ENCODE measurements at regions not wholly inside any gene's neighbourhood (a gene's known extent, or its start where the extent isn't known, plus 50 kb on each side); places are given as distances from the start of the nearest gene placed in this dataset.

- Histone ChIP-seq H3K27me3 (ENCODE audit: insufficient read depth, low read length, poor library complexity) (no peaks in the 10 kb centered on the region), H3K23ac (ENCODE audit: low read length) (no peak overlapping the region), H3K79me1 (ENCODE audit: low read length) (no peaks in the 10 kb centered on the region), H2AK5ac (ENCODE audit: low read length) (no peak overlapping the region), H3K9ac (ENCODE audit: low read length) (no peak overlapping the region), H4K5ac (ENCODE audit: low read length) (no peak overlapping the region), H3K4me1 (ENCODE audit: control insufficient read depth, low read depth, low read length) (no peaks in the 10 kb centered on the region), H3K4ac (ENCODE audit: low read depth, low read length) (no peak overlapping the region), H2BK120ac (ENCODE audit: low read depth, low read length) (no peak overlapping the region), H2BK5ac (ENCODE audit: low read length) (no peak overlapping the region), H3K79me2 (ENCODE audit: control insufficient read depth, insufficient read depth, low read length) (no peaks in the 10 kb centered on the region), H3K4me3 (ENCODE audit: low read length) (no peak overlapping the region), H3K27ac (ENCODE audit: low read depth, low read length) (no peak overlapping the region), H3K56ac (ENCODE audit: low read length) (no peak overlapping the region), H2BK15ac (replicated peaks; ENCODE audit: low read depth) (no peak overlapping the region), H3K36me3 (ENCODE audit: control insufficient read depth, insufficient read depth, low read length) (no peaks in the 10 kb centered on the region), H3K4me2 (ENCODE audit: low read length) (no peak overlapping the region), H4K8ac (ENCODE audit: low read depth, low read length) (no peak overlapping the region), H3K18ac (ENCODE audit: low read length) (no peak overlapping the region)
- WGBS (ENCODE audit: extremely low coverage, insufficient coverage, low lambda C conversion rate) = no CpG with 5 or more reads among the region's 8 CpGs
- DNase-seq = no peak
Observed at GRCh38 chr7:12941512-12941911, 254.1 kb downstream of the ARL4A start.

GRCh38 chr7:12942609-12943008 is 255.2 kb downstream of the ARL4A start:
- Histone ChIP-seq H3K27me3 (ENCODE audit: insufficient read depth, low read length, poor library complexity) (no peaks in the 10 kb centered on the region), H3K56ac (ENCODE audit: low read length) (no peak overlapping the region), H3K79me1 (ENCODE audit: low read length) (no peaks in the 10 kb centered on the region), H2BK15ac (replicated peaks; ENCODE audit: low read depth) (no peak overlapping the region), H3K18ac (ENCODE audit: low read length) (no peak overlapping the region), H3K4me3 (ENCODE audit: low read length) (no peak overlapping the region), H2AK5ac (ENCODE audit: low read length) (no peak overlapping the region), H3K4me2 (ENCODE audit: low read length) (no peak overlapping the region), H4K8ac (ENCODE audit: low read depth, low read length) (no peak overlapping the region), H2BK5ac (ENCODE audit: low read length) (no peak overlapping the region), H3K4me1 (ENCODE audit: control insufficient read depth, low read depth, low read length) (no peaks in the 10 kb centered on the region), H3K79me2 (ENCODE audit: control insufficient read depth, insufficient read depth, low read length) (no peaks in the 10 kb centered on the region), H3K27ac (ENCODE audit: low read depth, low read length) (no peak overlapping the region), H2BK120ac (ENCODE audit: low read depth, low read length) (no peak overlapping the region), H3K36me3 (ENCODE audit: control insufficient read depth, insufficient read depth, low read length) (no peaks in the 10 kb centered on the region), H3K9ac (ENCODE audit: low read length) (no peak overlapping the region), H3K23ac (ENCODE audit: low read length) (no peak overlapping the region), H3K4ac (ENCODE audit: low read depth, low read length) (no peak overlapping the region), H4K5ac (ENCODE audit: low read length) (no peak overlapping the region)
- DNase-seq = no peak
- no CpG with 5 or more reads among the region's 2 CpGs for WGBS (ENCODE audit: extremely low coverage, insufficient coverage, low lambda C conversion rate)

GRCh38 chr7:12943781-12944180 is 256.3 kb downstream of the ARL4A start:
- Histone ChIP-seq H3K23ac (ENCODE audit: low read length) (no peak overlapping the region), H3K27me3 (ENCODE audit: insufficient read depth, low read length, poor library complexity) (no peaks in the 10 kb centered on the region), H2BK15ac (replicated peaks; ENCODE audit: low read depth) (no peak overlapping the region), H3K4ac (ENCODE audit: low read depth, low read length) (no peak overlapping the region), H3K4me2 (ENCODE audit: low read length) (no peak overlapping the region), H3K4me3 (ENCODE audit: low read length) (no peak overlapping the region), H3K9ac (ENCODE audit: low read length) (no peak overlapping the region), H2BK5ac (ENCODE audit: low read length) (no peak overlapping the region), H3K79me1 (ENCODE audit: low read length) (no peaks in the 10 kb centered on the region), H3K4me1 (ENCODE audit: control insufficient read depth, low read depth, low read length) (no peaks in the 10 kb centered on the region), H3K36me3 (ENCODE audit: control insufficient read depth, insufficient read depth, low read length) (no peaks in the 10 kb centered on the region), H4K5ac (ENCODE audit: low read length) (no peak overlapping the region), H3K79me2 (ENCODE audit: control insufficient read depth, insufficient read depth, low read length) (no peaks in the 10 kb centered on the region), H3K18ac (ENCODE audit: low read length) (no peak overlapping the region), H4K8ac (ENCODE audit: low read depth, low read length) (no peak overlapping the region), H3K27ac (ENCODE audit: low read depth, low read length) (no peak overlapping the region), H2BK120ac (ENCODE audit: low read depth, low read length) (no peak overlapping the region), H3K56ac (ENCODE audit: low read length) (no peak overlapping the region), H2AK5ac (ENCODE audit: low read length) (no peak overlapping the region)
- WGBS (ENCODE audit: extremely low coverage, insufficient coverage, low lambda C conversion rate) = no CpG with 5 or more reads among the region's 2 CpGs
- DNase-seq = peak; percentile 79

GRCh38 chr7:12945901-12946300 is 258.5 kb downstream of the ARL4A start:
- no peaks in the 10 kb centered on the region for H3K27me3 ChIP-seq (ENCODE audit: insufficient read depth, low read length, poor library complexity)
- no peak overlapping the region for H2BK120ac ChIP-seq (ENCODE audit: low read depth, low read length)
- no peak overlapping the region for H4K8ac ChIP-seq (ENCODE audit: low read depth, low read length)
- no peak overlapping the region for H3K18ac ChIP-seq (ENCODE audit: low read length)
- H2BK15ac ChIP-seq (replicated peaks; ENCODE audit: low read depth) = no peak overlapping the region
- H3K4me2 ChIP-seq (ENCODE audit: low read length) = no peak overlapping the region
- H3K36me3 ChIP-seq (ENCODE audit: control insufficient read depth, insufficient read depth, low read length) = no peaks in the 10 kb centered on the region
- no peaks in the 10 kb centered on the region for H3K79me1 ChIP-seq (ENCODE audit: low read length)
- no peak overlapping the region for H3K4ac ChIP-seq (ENCODE audit: low read depth, low read length)
- no peak overlapping the region for H4K5ac ChIP-seq (ENCODE audit: low read length)
- H2BK5ac ChIP-seq (ENCODE audit: low read length) = no peak overlapping the region
- no peak overlapping the region for H3K9ac ChIP-seq (ENCODE audit: low read length)
- WGBS (ENCODE audit: extremely low coverage, insufficient coverage, low lambda C conversion rate) = no CpG with 5 or more reads among the region's 2 CpGs
- H3K4me3 ChIP-seq (ENCODE audit: low read length) = no peak overlapping the region
- no peaks in the 10 kb centered on the region for H3K4me1 ChIP-seq (ENCODE audit: control insufficient read depth, low read depth, low read length)
- H3K79me2 ChIP-seq (ENCODE audit: control insufficient read depth, insufficient read depth, low read length) = no peaks in the 10 kb centered on the region
- no peak overlapping the region for H3K27ac ChIP-seq (ENCODE audit: low read depth, low read length)
- no peak overlapping the region for H3K56ac ChIP-seq (ENCODE audit: low read length)
- no peak overlapping the region for H2AK5ac ChIP-seq (ENCODE audit: low read length)
- no peak overlapping the region for H3K23ac ChIP-seq (ENCODE audit: low read length)
- DNase-seq = no peak

GRCh38 chr7:12947465-12947864 is 260.0 kb downstream of the ARL4A start:
- Histone ChIP-seq H3K9ac (ENCODE audit: low read length) (no peak overlapping the region), H3K79me2 (ENCODE audit: control insufficient read depth, insufficient read depth, low read length) (no peaks in the 10 kb centered on the region), H3K36me3 (ENCODE audit: control insufficient read depth, insufficient read depth, low read length) (no peaks in the 10 kb centered on the region), H3K56ac (ENCODE audit: low read length) (no peak overlapping the region), H2BK5ac (ENCODE audit: low read length) (no peak overlapping the region), H3K23ac (ENCODE audit: low read length) (no peak overlapping the region), H2AK5ac (ENCODE audit: low read length) (no peak overlapping the region), H3K27ac (ENCODE audit: low read depth, low read length) (no peak overlapping the region), H2BK15ac (replicated peaks; ENCODE audit: low read depth) (no peak overlapping the region), H3K4me2 (ENCODE audit: low read length) (no peak overlapping the region), H4K8ac (ENCODE audit: low read depth, low read length) (no peak overlapping the region), H3K79me1 (ENCODE audit: low read length) (no peaks in the 10 kb centered on the region), H3K27me3 (ENCODE audit: insufficient read depth, low read length, poor library complexity) (no peaks in the 10 kb centered on the region), H3K4me1 (ENCODE audit: control insufficient read depth, low read depth, low read length) (no peaks in the 10 kb centered on the region), H3K4ac (ENCODE audit: low read depth, low read length) (no peak overlapping the region), H3K4me3 (ENCODE audit: low read length) (no peak overlapping the region), H4K5ac (ENCODE audit: low read length) (no peak overlapping the region), H2BK120ac (ENCODE audit: low read depth, low read length) (no peak overlapping the region), H3K18ac (ENCODE audit: low read length) (no peak overlapping the region)
- DNase-seq = no peak
- WGBS (ENCODE audit: extremely low coverage, insufficient coverage, low lambda C conversion rate) = no CpG with 5 or more reads among the region's 5 CpGs

GRCh38 chr7:12949060-12949931 is 261.9 kb downstream of the ARL4A start:
- no peak overlapping the region for H2AK5ac ChIP-seq (ENCODE audit: low read length)
- H3K79me2 ChIP-seq (ENCODE audit: control insufficient read depth, insufficient read depth, low read length) = no peaks in the 10 kb centered on the region
- peak; percentile 8 for DNase-seq
- H3K56ac ChIP-seq (ENCODE audit: low read length) = no peak overlapping the region
- H3K4me2 ChIP-seq (ENCODE audit: low read length) = no peak overlapping the region
- no peak overlapping the region for H3K27ac ChIP-seq (ENCODE audit: low read depth, low read length)
- H4K8ac ChIP-seq (ENCODE audit: low read depth, low read length) = no peak overlapping the region
- no peaks in the 10 kb centered on the region for H3K27me3 ChIP-seq (ENCODE audit: insufficient read depth, low read length, poor library complexity)
- H4K5ac ChIP-seq (ENCODE audit: low read length) = no peak overlapping the region
- H3K36me3 ChIP-seq (ENCODE audit: control insufficient read depth, insufficient read depth, low read length) = no peaks in the 10 kb centered on the region
- no peak overlapping the region for H2BK5ac ChIP-seq (ENCODE audit: low read length)
- no peak overlapping the region for H3K18ac ChIP-seq (ENCODE audit: low read length)
- H3K23ac ChIP-seq (ENCODE audit: low read length) = no peak overlapping the region
- no peak overlapping the region for H3K4ac ChIP-seq (ENCODE audit: low read depth, low read length)
- no peak overlapping the region for H2BK15ac ChIP-seq (replicated peaks; ENCODE audit: low read depth)
- H3K4me3 ChIP-seq (ENCODE audit: low read length) = no peak overlapping the region
- no peaks in the 10 kb centered on the region for H3K4me1 ChIP-seq (ENCODE audit: control insufficient read depth, low read depth, low read length)
- H2BK120ac ChIP-seq (ENCODE audit: low read depth, low read length) = no peak overlapping the region
- H3K9ac ChIP-seq (ENCODE audit: low read length) = no peak overlapping the region
- WGBS (ENCODE audit: extremely low coverage, insufficient coverage, low lambda C conversion rate) = no CpG with 5 or more reads among the region's 4 CpGs
- no peaks in the 10 kb centered on the region for H3K79me1 ChIP-seq (ENCODE audit: low read length)

Data from mesendoderm (in vitro differentiated cells).